A673 (cell line): ENCODE measurements at regions not wholly inside any gene's neighbourhood (a gene's known extent, or its start where the extent isn't known, plus 50 kb on each side); places are given as distances from the start of the nearest gene placed in this dataset.

Source experiments
- BruUV-seq: library from RNA; stranded (reverse); fragments of 400-500 nt; replicated peaks from 2 replicates; lab custom pipeline; 2021; lab: Mats Ljungman, UMichigan
- CTCF ChIA-PET: fragments of 300-600 bp; sonication (Branson Sonifier 250); formaldehyde crosslinking; loops from one replicate; lab custom pipeline; 2022; ENCODE audit warnings: antibody characterized with exemption; lab: Charles Lee
- POLR2A ChIA-PET: fragments of 300-600 bp; sonication (Branson Sonifier 250); formaldehyde crosslinking; loops from one replicate; lab custom pipeline; 2022; ENCODE audit warnings: antibody characterized with exemption; ENCODE audit not compliant: low non-redundant PET; lab: Charles Lee
- DNase-seq: peaks from one replicate; pipeline ENCODE4 v3.0.0-alpha.2; 2015; ENCODE audit warnings: low spot score
- H3K27ac ChIP-seq: fragments of 200-600 bp; sonication (generic); 2 replicates; pipeline ENCODE4 v1.5.1; 2016; ENCODE audit warnings: mixed run types, low read depth, mild to moderate bottlenecking, mixed read lengths, antibody characterized with exemption, low read length; ENCODE audit not compliant: poor library complexity, severe bottlenecking
- H3K27me3 ChIP-seq: fragments of 200-600 bp; sonication (generic); replicated peaks from 2 replicates; pipeline ENCODE4 v1.6.1; 2017; ENCODE audit warnings: mixed run types, low read depth, mild to moderate bottlenecking, mixed read lengths, antibody characterized with exemption, low read length; ENCODE audit not compliant: insufficient read depth, poor library complexity
- H3K36me3 ChIP-seq: fragments of 200-600 bp; sonication (generic); 2 replicates; pipeline ENCODE4 v1.6.1; 2016; ENCODE audit warnings: mixed run types, mild to moderate bottlenecking, mixed read lengths, antibody characterized with exemption, low read length; ENCODE audit not compliant: insufficient read depth, poor library complexity, severe bottlenecking
- H3K4me1 ChIP-seq: fragments of 200-600 bp; sonication (generic); 2 replicates; pipeline ENCODE4 v1.6.1; 2017; ENCODE audit warnings: mixed run types, mild to moderate bottlenecking, mixed read lengths, antibody characterized with exemption, low read length; ENCODE audit not compliant: insufficient read depth, poor library complexity, severe bottlenecking
- H3K4me3 ChIP-seq: fragments of 200-600 bp; sonication (generic); 2 replicates; pipeline ENCODE4 v1.5.1; 2016; ENCODE audit warnings: low read depth, mixed run types, mild to moderate bottlenecking, mixed read lengths, low read length; ENCODE audit not compliant: poor library complexity, severe bottlenecking
- H3K9me3 ChIP-seq: fragments of 200-600 bp; sonication (generic); 2 replicates; pipeline ENCODE4 v1.6.1; 2016; ENCODE audit warnings: mixed run types, low read depth, mild to moderate bottlenecking, mixed read lengths, antibody characterized with exemption, low read length; ENCODE audit not compliant: poor library complexity, severe bottlenecking
- EZH2 ChIP-seq: fragments of 200-600 bp; sonication (generic); IDR thresholded peaks from 2 replicates; pipeline ENCODE4 v1.6.1; 2017; ENCODE audit warnings: borderline replicate concordance, low read depth, mild to moderate bottlenecking, mixed read lengths, antibody characterized with exemption, low read length; ENCODE audit not compliant: poor library complexity, severe bottlenecking
- intact Hi-C: fragments of 100-400 bp; cut with micrococcal nuclease; formaldehyde crosslinking; loops from one replicate; pipeline ENCODE4 v1.10.0; 2022; ENCODE audit not compliant: unreplicated experiment
- TF ChIP-seq, protein P1 (sequence below): fragments of 300-800, 200-600 bp; sonication (generic); conservative IDR thresholded peaks from 2 replicates; pipeline ENCODE4 v1.5.1; 2017; ENCODE audit warnings: low read depth, mild to moderate bottlenecking, antibody characterized with exemption, low read length, moderate library complexity, mixed read lengths

DNA sequence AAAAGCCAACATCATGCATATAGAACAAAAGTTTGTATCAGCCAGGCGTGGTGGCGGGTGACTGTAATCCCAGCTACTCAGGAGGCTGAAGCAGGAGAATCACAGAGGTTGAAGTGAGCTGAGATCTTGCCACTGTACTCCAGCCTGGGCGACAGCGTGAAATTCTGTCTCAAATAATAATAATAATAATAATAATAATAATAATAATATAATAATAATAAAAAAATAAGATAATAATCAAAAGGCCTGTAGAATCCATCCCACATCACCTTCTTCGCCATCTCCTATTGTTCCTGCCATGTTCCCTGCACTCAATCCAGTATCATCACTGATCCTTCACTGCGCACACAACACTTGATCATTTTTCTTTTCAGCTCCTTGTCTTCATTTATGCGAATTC lies 619.3 kb upstream of the ADARB2 start:
- Histone ChIP-seq H3K36me3 (no peaks in the 10 kb centered on the region), H3K9me3 (no peaks in the 10 kb centered on the region), H3K27me3 (peaks cover 32% of the 10 kb centered on the region), H3K27ac (no peak overlapping the region), H3K4me1 (no peaks in the 10 kb centered on the region), H3K4me3 (no peak overlapping the region)
- no TSS peak for BruUV-seq
- no peak for TF ChIP-seq EZH2
- TF ChIP-seq, protein P1, sequence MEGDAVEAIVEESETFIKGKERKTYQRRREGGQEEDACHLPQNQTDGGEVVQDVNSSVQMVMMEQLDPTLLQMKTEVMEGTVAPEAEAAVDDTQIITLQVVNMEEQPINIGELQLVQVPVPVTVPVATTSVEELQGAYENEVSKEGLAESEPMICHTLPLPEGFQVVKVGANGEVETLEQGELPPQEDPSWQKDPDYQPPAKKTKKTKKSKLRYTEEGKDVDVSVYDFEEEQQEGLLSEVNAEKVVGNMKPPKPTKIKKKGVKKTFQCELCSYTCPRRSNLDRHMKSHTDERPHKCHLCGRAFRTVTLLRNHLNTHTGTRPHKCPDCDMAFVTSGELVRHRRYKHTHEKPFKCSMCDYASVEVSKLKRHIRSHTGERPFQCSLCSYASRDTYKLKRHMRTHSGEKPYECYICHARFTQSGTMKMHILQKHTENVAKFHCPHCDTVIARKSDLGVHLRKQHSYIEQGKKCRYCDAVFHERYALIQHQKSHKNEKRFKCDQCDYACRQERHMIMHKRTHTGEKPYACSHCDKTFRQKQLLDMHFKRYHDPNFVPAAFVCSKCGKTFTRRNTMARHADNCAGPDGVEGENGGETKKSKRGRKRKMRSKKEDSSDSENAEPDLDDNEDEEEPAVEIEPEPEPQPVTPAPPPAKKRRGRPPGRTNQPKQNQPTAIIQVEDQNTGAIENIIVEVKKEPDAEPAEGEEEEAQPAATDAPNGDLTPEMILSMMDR, result no peak
- ChIA-PET POLR2A (no interaction called here), CTCF (no interaction called here)
- no peak for DNase-seq
- intact Hi-C loops, result no loop called here

DNA sequence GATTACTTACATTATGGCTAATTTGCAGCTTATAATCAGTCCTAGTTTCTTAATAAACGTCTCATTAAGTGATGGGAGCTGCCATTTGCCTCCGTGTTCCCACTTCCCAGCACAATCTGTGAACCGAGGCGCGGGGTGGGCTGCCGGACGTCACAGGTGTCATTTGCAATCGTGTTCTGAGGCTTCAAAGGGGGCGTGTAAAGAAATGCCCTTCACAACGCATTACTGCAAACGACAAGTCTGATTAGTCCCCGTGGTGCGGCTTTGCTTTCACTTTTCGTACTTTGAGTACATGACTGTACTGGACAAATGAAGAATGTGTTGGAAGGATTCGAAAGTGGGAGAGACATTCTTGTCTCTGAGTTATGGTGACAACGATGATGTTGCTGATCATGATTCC lies 614.2 kb upstream of the ADARB2 start:
- CTCF ChIA-PET, result no interaction called here

DNA sequence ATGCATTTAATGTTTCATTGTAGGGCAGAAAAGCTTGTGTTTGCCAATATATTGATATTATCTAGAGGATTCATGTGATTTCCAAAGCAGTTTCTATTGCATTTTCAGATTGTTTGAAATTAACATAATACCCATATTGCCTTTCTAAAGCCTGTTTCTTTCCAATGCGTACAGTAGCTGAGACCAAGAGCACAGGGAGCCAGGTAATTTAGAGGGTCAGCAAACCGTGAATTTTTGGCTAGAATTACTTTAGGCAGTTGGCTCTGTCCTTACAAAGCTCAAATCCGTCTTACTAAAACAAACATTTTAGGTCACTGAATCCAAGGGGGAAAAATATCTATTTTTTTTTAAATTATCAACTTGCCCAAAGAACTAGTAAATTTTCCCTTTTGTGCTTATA lies 604.9 kb upstream of the ADARB2 start:
- CTCF ChIA-PET, result no interaction called here

More for the DNA sequence above, 614.2 kb upstream of the ADARB2 start:
- intact Hi-C loops, result no loop called here
- no peak for TF ChIP-seq EZH2
- TF ChIP-seq, protein P1, result no peak
- Histone ChIP-seq H3K4me1 (no peaks in the 10 kb centered on the region), H3K9me3 (no peaks in the 10 kb centered on the region), H3K36me3 (no peaks in the 10 kb centered on the region), H3K27me3 (peaks cover 62% of the 10 kb centered on the region), H3K4me3 (no peak overlapping the region), H3K27ac (no peak overlapping the region)
- DNase-seq, result no peak
- POLR2A ChIA-PET, result no interaction called here
- BruUV-seq, result no TSS peak

More for the DNA sequence above, 604.9 kb upstream of the ADARB2 start:
- Histone ChIP-seq H3K9me3 (no peaks in the 10 kb centered on the region), H3K4me3 (no peak overlapping the region), H3K36me3 (no peaks in the 10 kb centered on the region), H3K4me1 (no peaks in the 10 kb centered on the region), H3K27me3 (peaks cover 87% of the 10 kb centered on the region), H3K27ac (no peak overlapping the region)
- no peak for TF ChIP-seq EZH2
- TF ChIP-seq, protein P1, result no peak
- BruUV-seq, result no TSS peak
- POLR2A ChIA-PET, result no interaction called here
- no peak for DNase-seq
- intact Hi-C loops, result no loop called here
